ENCODE measurements at regions not wholly inside any gene's neighbourhood (a gene's known extent, or its start where the extent isn't known, plus 50 kb on each side); places are given as distances from the start of the nearest gene placed in this dataset.

DNA sequence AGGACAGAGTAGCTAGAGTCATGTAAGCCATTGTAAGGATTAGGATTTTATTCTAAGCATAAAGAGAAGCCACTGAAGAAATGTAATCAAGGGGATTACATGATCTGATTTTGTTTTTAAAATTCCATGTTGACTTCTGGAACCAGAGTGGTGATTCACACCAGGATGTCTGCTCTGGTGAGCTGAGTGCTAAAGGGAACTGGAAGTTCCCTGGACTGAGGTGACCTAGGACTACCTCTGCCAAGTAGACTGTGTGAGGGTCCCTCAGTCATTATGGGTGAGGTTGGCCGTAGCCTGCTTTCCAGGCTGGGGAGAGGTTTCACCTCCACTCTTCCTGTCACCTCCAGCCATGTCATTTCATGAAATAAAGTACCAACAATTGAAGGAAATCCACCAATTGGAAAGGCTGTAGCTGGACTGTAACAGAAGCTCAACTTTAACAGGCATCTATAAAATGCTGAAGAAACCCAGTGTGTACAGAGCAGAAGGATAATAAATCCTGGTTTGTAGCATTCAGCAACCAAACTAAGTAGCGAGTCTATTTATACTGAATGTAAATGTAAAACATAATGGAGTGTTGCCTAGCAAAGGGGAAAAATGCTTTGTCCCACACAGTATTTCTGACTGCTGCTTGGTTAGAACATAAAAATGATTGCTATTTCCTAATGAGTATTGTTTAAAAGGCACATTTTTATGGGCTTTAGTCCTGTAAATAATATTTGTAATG lies 507.4 kb upstream of the PKDCC start:
- TF ChIP-seq CTCF (IDR thresholded peaks at IDR 0.05) (no peak), POLR2A (IDR thresholded peaks at IDR 0.05) (no peak)
